GM23248 (cell line): ENCODE measurements at regions not wholly inside any gene's neighbourhood (a gene's known extent, or its start where the extent isn't known, plus 50 kb on each side); places are given as distances from the start of the nearest gene placed in this dataset.
"Not testable (repeated sequence)": the region's sequence is repeated elsewhere in the genome, so short reads cannot be mapped to it uniquely, and the experiment has no call there.

Experiments used
- EZH2 ChIP-seq: fragments of 200-600 bp; sonication (generic); IDR thresholded peaks from 2 replicates; pipeline ENCODE4 v1.6.1; 2018; ENCODE audit warnings: antibody characterized with exemption, mild to moderate bottlenecking; ENCODE audit not compliant: insufficient read depth, poor library complexity, severe bottlenecking
- EZH2phosphoT487 ChIP-seq: fragments of 200-600 bp; sonication (generic); IDR thresholded peaks from 2 replicates; pipeline ENCODE4 v1.6.1; 2018; ENCODE audit warnings: antibody characterized with exemption, moderate library complexity, mild to moderate bottlenecking, low read depth; ENCODE audit not compliant: insufficient read depth

GRCh38 chr9:111266024-111266423 lies 64.0 kb downstream of the OR2K2 start:
- not testable (repeated sequence) for TF ChIP-seq EZH2phosphoT487, EZH2
